NCI-H526 (cell line): ENCODE measurements at regions not wholly inside any gene's neighbourhood (a gene's known extent, or its start where the extent isn't known, plus 50 kb on each side); places are given as distances from the start of the nearest gene placed in this dataset.
"Not testable (repeated sequence)": the region's sequence is repeated elsewhere in the genome, so short reads cannot be mapped to it uniquely, and the experiment has no call there.

ENCODE experiments used
- DNase-seq, 2 experiments: peaks; one replicate each; lab custom pipeline; 2025; lab: John Stamatoyannopoulos, UW

DNA sequence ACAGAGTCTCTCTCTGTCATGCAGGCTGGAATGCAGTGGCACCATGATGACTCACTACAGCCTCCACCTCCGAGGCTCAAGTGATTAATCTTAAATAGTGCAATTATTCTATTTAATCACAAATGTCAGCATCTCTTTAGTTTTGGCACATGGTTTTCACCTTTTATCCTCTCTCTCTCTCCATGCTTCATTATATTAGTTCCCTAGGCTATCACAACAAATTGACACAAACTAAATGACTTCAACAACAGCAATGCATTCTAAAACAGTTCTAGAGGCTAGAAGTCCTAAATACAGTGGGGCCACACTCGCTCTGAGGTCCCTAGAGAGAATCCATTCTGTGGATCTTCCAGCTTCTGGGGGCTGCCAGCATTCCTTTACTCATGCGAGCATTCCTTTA, 178.2 kb upstream of the ZNG1F start:
- not testable (repeated sequence) for DNase-seq

DNA sequence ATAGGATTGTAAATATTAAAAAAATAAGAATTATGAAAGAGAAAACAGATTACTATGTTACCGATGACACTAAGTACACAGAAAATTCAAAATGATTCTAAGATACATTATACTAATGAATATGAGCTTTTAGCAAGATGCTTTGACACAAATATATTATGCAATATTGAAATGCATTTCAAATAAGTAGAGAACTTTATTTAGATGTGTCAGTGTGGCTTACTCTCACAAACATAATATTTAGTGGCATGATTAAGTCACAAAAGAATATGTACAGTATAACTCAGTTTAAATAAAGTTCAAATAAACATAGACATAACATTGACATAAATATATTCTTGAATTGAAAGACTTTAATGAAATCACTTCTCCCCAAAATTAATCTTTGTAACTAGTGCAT, 172.7 kb upstream of the ZNG1F start:
- not testable (repeated sequence) for DNase-seq

DNA sequence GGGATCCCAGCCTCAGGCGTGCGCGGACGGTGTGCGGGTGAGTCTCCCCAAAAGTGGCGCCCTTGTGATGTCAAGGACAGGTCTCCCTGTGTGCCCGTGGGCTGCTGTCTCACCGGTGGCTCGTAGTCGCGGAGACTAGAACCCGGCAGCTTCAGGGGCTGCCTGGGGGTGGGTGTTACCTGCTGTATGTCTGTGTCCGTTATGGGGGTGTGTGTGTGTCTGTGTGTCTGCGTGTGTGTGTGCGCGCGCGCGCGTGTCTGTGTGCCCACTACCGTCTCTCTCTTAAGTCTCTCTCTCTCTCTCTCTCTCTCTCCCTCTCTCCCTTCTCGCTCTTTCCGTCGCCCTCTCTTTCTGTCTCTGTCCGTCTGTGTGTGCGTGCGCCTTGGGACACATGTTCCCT, 170.0 kb upstream of the ZNG1F start:
- DNase-seq: peak; percentile 21 to 54

DNA sequence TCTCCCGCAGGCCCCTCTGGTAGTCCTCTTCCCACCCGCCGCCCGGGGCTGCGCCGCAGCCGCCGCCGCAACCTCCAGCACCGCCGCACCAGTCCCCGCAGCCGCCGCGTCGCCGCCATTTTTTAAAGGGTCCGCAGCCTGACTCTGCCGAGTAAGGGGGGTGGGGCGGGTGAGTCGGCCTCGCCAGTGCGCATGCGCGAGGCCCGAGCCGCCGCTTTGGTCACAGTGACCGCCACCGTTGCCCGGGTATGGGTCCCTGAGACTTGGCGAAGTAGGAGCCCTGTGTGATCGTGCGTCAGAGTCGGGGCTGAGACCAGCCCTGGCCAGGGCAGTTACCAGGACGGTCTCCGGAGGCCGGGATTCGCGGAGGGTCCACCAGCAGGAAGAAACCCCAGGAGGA, 169.6 kb upstream of the ZNG1F start:
- DNase-seq: peak; percentile 10 to 84

DNA sequence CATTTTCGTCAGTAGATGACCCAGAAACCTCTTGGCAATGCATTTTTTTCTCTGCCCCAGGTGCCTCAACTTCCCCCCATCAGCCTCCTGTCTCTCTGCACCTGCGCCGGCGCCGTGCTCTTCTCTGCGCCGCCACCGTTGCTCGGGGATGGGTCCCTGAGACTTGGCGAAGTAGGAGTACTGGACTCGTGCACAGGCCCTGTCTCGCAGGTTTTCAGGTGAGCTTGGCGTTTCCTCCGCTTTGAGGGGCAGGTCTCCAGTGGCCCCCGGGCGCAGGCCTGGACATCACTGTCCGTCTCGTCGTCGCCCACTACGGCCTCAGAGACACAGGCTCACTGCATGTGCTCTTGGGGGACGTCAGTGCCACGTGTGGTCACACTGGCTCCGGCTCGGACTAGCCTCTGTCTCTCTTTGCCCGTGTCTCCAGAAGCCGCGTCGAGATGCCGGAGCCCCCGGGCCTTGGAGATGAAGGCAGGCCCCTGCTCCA, 168.8 kb upstream of the ZNG1F start:
- DNase-seq: peak in 1 of 2 experiments; percentile 20

DNA sequence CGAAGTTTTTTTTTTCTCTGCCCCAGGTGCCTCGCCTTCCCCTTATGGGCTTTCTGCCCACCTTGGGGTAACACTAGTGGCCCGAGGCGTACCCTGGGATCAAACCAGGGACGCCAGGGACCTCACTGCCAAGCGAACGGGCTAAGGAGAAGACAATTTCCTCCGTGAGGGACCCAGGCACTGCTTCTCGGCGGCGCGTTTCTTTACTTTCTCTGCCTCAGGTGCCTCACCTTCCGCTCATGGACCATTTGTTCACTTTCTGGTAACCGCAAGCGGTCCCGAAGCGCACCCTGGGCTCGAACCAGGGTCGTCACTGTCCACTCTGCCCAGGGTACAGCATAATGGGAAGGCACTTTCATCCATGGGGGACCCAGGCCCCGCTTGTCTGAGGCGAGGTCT, 168.2 kb upstream of the ZNG1F start:
- not testable (repeated sequence) for DNase-seq

DNA sequence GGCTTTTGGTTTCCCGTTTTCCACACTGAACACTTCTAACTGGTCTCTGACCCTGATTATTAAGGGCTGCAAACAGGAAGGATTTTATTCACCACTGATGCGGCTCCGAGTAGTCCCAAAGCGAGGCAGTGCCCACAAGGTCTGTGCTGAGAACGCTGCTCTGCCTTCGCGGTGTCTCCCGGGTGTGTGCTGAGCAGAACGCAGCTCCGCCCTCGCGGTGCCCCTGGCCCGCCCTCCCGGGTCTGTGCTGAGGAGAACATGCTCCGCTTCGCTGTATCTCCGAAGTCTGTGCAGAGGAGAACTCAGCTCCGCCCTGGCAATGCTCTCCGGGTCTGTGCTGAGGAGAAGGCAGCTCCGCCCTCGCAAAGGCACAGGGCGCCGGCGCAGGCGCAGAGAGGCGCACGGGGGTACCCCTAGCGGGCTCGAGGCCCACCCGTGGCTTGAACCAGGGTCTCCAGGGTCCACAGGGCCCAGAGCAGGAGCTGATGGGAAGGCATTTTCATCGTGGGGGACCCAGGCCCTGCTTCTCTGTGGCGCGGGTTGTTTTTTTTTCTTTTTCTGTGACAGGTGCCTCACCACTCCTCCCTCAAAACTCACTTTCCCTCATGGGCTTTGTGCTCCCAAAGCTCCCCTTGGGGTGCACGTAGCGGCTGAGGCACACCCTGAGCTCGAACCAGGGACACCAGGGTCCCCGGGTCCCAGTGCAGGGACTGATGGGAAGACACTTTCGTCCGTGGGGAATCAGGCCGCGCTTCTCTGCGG, 167.7 kb upstream of the ZNG1F start:
- DNase-seq: peak; percentile 58 to 85

DNA sequence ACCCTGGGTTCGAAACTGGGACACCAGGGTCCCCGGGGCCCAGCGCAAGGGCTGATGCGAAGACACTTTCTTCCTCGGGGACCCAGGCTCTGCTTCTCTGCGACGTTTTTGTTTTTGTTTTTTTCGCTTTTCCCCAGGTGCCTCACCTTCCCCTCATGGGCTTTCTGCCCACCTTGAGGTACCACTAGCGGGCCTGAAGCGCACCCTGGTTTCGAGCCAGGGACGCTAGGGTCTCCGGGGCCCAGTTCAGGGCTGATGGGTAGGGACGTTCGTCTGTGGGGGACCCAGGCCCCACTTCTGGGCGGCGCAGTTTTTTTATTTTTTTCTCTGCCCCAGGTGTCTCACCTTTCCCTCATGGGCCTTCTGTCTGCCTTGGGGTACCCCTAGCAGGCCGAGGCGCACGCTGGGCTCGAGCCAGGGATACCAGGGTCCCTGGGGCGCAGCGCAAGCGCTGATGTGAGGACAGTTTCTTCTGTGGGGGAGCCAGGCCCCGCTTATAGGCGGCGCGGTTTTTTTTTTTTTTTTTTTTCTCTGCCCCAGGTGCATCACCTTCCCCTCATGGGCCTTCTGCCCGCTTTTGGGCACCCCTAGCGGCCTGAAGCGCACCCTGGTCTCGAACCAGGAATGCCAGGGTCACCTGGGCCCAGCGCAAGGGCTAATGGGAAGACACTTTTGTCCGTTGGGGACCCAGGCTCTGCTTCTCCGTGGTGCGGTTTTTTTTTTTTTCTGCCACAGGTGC, 166.8 kb upstream of the ZNG1F start:
- DNase-seq: not testable (repeated sequence)

DNA sequence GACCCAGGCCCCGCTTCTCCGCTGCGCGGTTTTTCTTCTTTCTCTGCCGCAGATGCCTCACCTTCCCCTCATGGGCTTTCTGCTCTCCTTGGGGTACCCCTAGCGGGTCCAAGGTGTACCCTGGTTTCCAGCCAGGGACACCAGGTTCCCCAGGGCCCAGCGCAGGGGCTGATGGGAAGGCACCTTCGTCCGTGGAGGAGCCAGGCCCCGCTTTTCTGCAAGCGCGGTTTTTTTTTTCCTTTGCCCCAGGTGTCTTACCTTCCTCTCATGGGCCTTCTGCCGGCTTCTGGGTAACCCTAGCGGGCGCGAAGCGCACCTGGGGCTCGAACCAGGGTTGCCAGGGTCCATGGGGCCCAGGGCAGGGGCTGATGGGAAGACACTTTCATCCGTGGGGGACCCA, 165.9 kb upstream of the ZNG1F start:
- DNase-seq: not testable (repeated sequence)

DNA sequence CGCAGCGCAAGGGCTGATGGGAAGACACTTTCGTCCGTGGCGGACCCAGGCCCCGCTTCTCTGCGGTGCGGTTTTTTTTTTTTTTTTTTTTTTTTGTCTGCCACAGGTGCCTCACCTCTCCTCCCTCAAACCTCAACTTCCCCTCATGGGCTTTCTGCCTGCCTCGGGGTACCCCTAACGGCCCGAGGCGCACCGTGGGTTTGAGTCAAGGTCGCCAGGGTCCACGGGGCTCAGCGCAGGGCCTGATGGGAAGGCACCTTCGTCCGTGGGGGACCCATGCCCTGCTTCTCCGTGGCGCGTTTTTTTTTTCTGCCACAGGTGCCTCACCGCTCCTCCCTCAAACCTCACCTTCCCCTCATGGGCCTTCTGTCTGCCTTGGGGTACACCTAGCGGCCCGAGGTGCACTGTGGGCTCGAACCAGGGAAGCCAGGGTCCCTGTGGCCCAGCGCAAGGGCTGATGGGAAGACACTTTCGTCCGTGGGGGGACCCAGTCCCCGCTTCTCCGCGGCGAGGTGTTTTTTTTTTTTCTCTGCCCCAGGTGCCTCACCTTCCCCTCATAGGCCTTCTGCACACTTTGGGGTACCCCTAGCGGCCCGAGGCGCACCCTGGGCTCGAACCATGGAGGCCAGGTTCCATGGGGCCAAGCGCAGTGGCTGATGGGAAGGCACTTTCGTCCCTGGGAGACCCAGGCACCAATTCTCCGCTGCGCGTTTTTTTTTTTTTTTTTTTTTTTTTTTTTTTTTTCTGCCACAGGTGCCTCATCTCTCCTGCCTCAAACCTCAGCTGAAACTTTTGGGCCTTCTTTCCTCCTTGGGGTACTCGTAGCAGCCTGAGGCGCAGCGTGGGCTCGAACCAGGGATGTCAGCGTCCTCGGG, 165.2 kb upstream of the ZNG1F start:
- DNase-seq: peak in 1 of 2 experiments; percentile 26

DNA sequence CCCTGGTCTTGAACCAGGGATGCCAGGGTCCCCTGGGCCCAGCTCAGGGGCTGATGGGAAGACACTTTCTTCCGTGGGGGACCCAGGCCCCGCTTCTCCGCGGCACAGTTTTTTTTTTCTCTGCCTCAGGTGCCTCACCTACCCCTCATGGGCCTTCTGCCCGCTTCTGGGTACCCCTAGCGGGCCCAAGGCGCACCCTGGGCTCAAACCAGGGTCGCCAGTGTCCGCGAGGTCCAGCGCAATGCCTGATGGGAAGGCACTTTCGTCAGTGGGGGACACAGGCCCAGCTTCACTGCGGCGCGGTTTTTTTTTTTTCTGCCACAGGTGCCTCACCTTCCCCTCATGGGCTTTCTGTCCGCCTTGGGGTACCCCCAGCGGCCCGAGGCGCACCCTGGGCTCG, 163.9 kb upstream of the ZNG1F start:
- not testable (repeated sequence) for DNase-seq

DNA sequence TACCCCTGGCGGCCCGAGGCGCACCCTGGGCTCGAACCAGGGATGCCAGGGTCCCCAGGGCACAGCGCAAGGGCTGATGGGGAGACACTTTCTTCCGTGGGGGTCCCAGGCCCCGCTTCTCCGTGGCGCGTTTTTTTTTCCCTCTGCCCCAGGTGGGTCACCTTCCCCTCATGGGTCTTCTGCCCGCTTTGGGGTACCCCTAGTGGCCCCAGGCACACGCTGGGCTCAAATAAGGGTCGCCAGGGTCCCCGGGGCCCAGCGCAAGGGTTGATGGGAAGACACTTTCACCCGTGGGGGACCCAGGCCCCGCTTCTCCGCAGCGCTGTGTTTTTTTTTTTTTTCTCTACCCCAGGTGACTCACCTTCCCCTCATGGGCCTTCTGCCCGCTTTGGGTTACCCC, 163.3 kb upstream of the ZNG1F start:
- not testable (repeated sequence) for DNase-seq

DNA sequence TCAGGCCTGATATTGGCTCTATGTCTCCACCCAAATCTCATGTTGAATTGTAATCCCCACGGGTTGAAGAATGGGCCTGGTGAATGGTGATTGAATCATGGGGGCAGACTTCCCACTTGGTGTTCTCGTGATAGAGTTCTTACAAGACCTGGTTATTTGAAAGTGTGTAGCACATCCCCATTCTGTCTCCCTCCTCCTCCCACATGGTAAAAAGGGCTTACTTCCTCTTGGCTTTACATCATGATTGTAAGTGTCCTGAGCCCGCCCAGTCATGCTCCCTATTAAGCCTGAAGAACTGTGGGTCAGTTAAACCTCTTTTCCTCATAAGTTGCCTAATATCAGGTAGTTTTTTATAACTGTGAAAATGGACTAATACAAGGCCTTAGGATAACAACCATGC, 158.8 kb upstream of the ZNG1F start:
- not testable (repeated sequence) for DNase-seq

DNA sequence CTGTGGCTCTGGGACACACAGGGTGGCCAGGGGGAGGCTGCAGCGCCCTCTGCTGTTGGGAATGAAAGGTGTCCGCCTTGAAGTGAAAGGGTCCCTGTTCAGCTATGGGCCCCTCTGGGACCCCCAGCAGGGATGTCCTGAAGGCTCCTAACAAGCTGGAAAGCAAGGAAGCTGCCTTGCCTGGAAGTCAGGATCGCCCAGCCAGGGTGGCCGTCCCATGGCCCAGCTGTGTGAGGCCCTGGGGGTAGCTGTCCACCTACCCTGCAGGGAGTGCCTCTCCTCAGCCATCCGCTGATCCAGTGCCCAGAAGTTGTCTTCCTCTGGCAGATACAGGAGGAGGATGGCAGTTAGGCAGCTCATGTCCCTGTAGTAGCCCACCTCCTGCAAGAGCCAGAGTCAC, 143.4 kb upstream of the ZNG1F start:
- DNase-seq: not testable (repeated sequence)

DNA sequence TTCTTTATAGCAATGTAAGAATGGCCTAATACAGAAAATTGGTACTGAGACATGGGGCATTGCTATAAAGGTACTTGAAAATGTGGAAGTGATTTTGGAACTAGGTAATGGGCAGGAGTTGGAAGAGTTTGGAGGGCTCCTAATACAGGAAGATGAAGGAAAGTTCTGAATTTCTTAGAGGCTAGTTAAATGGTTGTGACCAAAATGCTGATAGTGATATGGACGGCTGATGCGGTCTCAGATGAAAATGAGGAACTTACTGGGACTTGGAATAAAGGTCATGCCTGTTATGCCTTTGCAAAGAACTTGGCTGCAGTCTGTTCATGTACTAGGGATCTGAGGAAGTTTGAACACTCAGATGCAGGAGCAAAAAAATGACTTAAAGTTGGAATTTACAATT, 132.2 kb upstream of the ZNG1F start:
- not testable (repeated sequence) for DNase-seq

DNA sequence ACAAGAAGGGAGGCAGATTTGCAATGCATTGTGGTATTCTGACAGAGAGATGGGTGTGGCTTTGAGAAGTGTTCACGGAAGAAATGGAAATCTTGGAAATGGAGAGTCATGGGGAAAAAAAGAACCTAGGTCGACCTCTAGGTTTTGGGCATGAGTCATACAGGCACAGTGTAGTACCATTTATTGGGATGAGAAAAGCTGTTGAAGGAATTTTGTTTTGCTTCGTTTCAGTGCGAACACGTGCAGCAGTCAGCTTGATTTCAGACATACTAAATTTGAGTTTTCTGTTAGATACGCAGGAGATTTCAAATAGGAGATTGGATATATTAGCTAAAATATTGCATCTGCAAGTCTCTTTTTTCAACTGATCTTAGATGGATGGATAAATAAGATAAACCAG, 119.8 kb upstream of the ZNG1F start:
- not testable (repeated sequence) for DNase-seq

DNA sequence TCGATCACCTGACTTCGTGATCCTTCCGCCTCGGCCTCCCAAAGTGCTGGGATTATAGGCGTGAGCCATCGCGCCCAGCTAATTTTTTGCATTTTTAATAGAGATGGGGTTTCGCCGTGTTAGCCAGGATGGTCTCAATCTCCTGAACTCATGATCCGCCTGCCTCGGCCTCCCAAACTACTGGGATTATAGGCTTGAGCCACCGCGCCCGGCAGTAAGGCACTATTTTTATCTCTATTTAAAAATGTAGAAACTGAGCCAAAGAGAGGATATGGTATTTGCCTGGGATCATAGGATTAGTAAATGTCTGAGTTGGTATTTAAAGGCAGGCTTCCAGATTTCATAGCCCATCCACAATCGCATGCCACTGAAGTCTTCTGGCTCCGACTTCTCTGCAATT, 96.6 kb upstream of the ZNG1F start:
- not testable (repeated sequence) for DNase-seq

DNA sequence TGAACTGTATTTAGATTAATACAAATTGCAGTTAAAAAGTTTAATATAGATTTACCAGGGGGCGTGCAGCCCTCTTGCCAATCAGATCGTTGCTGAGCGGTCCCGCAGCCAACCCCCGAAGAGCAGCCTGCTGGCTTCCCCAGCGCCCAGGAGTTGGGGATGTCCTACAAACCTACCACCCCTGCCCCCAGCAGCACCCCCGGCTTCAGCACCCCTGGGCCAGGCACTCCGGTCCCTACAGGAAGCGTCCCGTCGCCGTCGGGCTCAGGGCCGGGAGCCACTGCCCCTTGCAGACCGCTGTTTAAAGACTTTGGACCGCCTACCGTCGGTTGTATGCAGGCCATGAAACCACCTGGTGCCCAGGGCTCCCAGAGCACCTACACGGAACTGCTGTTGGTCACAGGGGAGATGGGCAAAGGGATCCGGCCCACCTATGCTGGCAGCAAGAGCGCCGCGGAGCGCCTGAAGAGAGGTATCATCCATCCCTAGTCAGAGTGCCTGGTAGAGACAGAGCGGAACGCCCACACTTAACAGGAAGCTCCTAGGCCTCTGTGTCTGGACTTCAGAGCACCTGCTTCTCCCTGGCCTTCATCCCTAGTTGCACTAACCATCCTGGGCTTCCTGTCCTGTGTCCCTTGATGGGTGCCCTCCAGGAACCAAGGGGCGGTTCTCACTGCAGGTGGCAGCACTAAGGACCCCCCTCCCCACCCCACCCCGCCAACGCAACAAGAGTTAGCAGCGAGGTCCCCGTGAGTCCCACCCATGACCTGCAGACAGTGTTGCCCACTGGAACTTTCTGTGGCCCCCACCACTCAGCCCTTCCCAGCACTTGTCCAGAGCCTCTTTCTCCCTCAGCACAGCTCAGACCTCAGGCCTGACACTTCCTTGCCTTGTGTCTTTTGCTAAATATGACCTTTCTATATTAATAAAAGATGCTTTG, 91.5 kb upstream of the ZNG1F start:
- DNase-seq: not testable (repeated sequence)

DNA sequence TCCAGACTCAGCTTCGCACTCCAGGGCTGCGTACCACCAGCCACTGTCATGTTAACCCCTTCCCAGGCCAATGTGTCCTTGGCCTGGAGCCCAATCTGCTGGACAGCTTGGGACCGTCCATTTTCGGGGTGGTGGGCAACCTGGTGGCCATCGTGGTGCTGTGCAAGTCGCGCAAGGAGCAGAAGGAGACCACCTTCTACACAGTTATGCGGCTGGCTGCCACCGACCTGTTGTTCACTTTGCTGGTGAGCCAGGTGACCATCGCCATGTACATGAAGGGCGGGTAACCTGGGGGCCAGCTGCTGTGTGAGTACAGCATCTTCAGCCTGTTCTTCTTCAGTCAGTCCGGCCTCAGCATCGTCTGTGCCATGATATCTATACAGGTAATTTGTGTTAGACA, 90.3 kb upstream of the ZNG1F start:
- not testable (repeated sequence) for DNase-seq

DNA sequence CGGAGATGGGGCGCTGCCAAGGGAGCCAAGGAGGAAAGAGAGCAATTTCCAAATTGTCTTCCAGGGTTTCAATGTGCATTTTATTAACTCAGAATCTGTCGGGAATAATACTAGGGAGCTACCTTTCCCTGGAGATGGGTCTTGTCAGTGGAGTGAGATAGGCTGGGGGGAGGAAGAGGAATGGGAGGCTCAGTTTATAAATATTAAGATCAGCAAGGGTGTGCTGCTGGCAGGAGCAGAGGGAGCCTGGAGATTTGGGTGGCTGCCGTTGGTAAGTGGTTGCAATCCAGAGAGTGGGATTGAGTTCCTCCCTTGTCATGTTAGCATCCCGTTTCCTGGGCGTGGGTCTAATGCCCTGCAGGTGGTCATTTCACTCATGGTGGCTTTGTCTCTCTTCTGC, 89.9 kb upstream of the ZNG1F start:
- not testable (repeated sequence) for DNase-seq
